AG20443 (cell line): ENCODE measurements at regions not wholly inside any gene's neighbourhood (a gene's known extent, or its start where the extent isn't known, plus 50 kb on each side); places are given as distances from the start of the nearest gene placed in this dataset.
"Not testable (repeated sequence)": the region's sequence is repeated elsewhere in the genome, so short reads cannot be mapped to it uniquely, and the experiment has no call there.

ENCODE experiments used
- DNase-seq: peaks from one replicate; pipeline ENCODE4 v3.0.0; 2012; ENCODE audit warnings: low spot score, mixed read lengths

GRCh38 chr14:19052977-19053376 is 85.7 kb downstream of the POTEM start:
- not testable (repeated sequence) for DNase-seq

GRCh38 chr14:19053426-19054050 is 86.3 kb downstream of the POTEM start:
- not testable (repeated sequence) for DNase-seq

GRCh38 chr14:19054108-19054721 is 87.0 kb downstream of the POTEM start:
- not testable (repeated sequence) for DNase-seq

GRCh38 chr14:19054934-19055333 is 87.7 kb downstream of the POTEM start:
- not testable (repeated sequence) for DNase-seq

- not testable (repeated sequence) for DNase-seq
Observed at GRCh38 chr14:19059066-19059465, 91.8 kb downstream of the POTEM start.

GRCh38 chr14:19061689-19062450 is 94.6 kb downstream of the POTEM start:
- DNase-seq, result not testable (repeated sequence)

- DNase-seq, result not testable (repeated sequence)
Observed at GRCh38 chr14:19068957-19069356, 101.7 kb downstream of the POTEM start.

GRCh38 chr14:19072518-19072917 is 105.3 kb downstream of the POTEM start:
- not testable (repeated sequence) for DNase-seq

- DNase-seq, result not testable (repeated sequence)
Observed at GRCh38 chr14:19088632-19089031, 121.4 kb downstream of the POTEM start.

GRCh38 chr14:19093227-19093626 is 126.0 kb downstream of the POTEM start:
- DNase-seq, result not testable (repeated sequence)

GRCh38 chr14:19094731-19095130 is 127.5 kb downstream of the POTEM start:
- DNase-seq, result not testable (repeated sequence)

- not testable (repeated sequence) for DNase-seq
Observed at GRCh38 chr14:19095167-19095566, 127.9 kb downstream of the POTEM start.

- DNase-seq, result not testable (repeated sequence)
Observed at GRCh38 chr14:19096467-19096866, 129.2 kb downstream of the POTEM start.

- not testable (repeated sequence) for DNase-seq
Observed at GRCh38 chr14:19096876-19097275, 129.6 kb downstream of the POTEM start.

- DNase-seq, result not testable (repeated sequence)
Observed at GRCh38 chr14:19097306-19097705, 130.1 kb downstream of the POTEM start.

- not testable (repeated sequence) for DNase-seq
Observed at GRCh38 chr14:19097750-19098149, 130.5 kb downstream of the POTEM start.

- not testable (repeated sequence) for DNase-seq
Observed at GRCh38 chr14:19098230-19098629, 131.0 kb downstream of the POTEM start.

GRCh38 chr14:19098732-19099131 is 131.5 kb downstream of the POTEM start:
- not testable (repeated sequence) for DNase-seq

- not testable (repeated sequence) for DNase-seq
Observed at GRCh38 chr14:19099336-19099735, 132.1 kb downstream of the POTEM start.

- not testable (repeated sequence) for DNase-seq
Observed at GRCh38 chr14:19099939-19100338, 132.7 kb downstream of the POTEM start.

- DNase-seq, result not testable (repeated sequence)
Observed at GRCh38 chr14:19105551-19105950, 138.3 kb downstream of the POTEM start.

- not testable (repeated sequence) for DNase-seq
Observed at GRCh38 chr14:19109887-19110286, 142.7 kb downstream of the POTEM start.

- DNase-seq, result not testable (repeated sequence)
Observed at GRCh38 chr14:19120383-19120782, 153.1 kb downstream of the POTEM start.
